Left ventricle myocardium inferior (tissue), 1 donor: ENCODE measurements at regions not wholly inside any gene's neighbourhood (a gene's known extent, or its start where the extent isn't known, plus 50 kb on each side); places are given as distances from the start of the nearest gene placed in this dataset.
"Not testable (repeated sequence)": the region's sequence is repeated elsewhere in the genome, so short reads cannot be mapped to it uniquely, and the experiment has no call there.

Experiments
- DNase-seq: peaks from one replicate; pipeline ENCODE4 v3.0.0-alpha.2; 2020
- H3K27ac ChIP-seq: fragments of 200-600 bp; replicated peaks from 2 replicates; pipeline ENCODE4 v1.8.0; 2021
- H3K27me3 ChIP-seq: fragments of 200-600 bp; 2 replicates; pipeline ENCODE4 v1.8.0; 2021; ENCODE audit warnings: low read depth
- H3K36me3 ChIP-seq: fragments of 200-600 bp; 2 replicates; pipeline ENCODE4 v1.8.0; 2021
- H3K4me1 ChIP-seq: fragments of 200-600 bp; 2 replicates; pipeline ENCODE4 v1.8.0; 2021
- H3K4me3 ChIP-seq: fragments of 200-600 bp; 2 replicates; pipeline ENCODE4 v1.8.0; 2021; ENCODE audit warnings: mild to moderate bottlenecking, moderate library complexity
- H3K9me3 ChIP-seq: fragments of 200-600 bp; replicated peaks from 2 replicates; pipeline ENCODE4 v1.8.0; 2021
- intact Hi-C: fragments of 100-400 bp; cut with micrococcal nuclease; formaldehyde crosslinking; loops from one replicate; pipeline ENCODE4 v1.11.0; 2022
- TF ChIP-seq, protein P1 (sequence below): fragments of 200-600 bp; IDR thresholded peaks from 2 replicates; pipeline ENCODE4 v1.8.0; 2021; ENCODE audit warnings: antibody characterized with exemption, mild to moderate bottlenecking, borderline replicate concordance
- donor health status: DM: no; HTN: yes; CAD: no; lungs with severe emphysema.

DNA sequence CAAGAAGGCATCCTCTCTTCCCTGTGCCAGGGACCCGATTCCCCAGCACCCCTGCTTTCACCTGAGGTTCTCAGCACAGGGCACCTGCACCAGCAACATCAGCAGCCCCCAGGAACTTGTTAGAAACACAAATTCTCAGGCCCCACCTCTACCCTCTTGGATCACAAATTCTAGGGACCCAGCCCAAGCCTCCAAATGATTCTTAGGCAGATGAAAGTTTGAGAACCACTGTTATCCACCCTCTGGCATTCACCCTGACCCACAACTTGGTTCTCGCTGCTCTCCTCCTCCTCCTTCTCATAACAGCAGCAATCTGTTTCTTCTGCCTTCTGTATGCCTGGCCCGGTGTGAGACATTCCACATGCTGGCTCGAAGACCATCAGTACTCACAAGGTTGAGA, 60.3 kb upstream of the HIVEP3 start:
- intact Hi-C loops: no loop called here
- DNase-seq: no peak
- TF ChIP-seq, protein P1, sequence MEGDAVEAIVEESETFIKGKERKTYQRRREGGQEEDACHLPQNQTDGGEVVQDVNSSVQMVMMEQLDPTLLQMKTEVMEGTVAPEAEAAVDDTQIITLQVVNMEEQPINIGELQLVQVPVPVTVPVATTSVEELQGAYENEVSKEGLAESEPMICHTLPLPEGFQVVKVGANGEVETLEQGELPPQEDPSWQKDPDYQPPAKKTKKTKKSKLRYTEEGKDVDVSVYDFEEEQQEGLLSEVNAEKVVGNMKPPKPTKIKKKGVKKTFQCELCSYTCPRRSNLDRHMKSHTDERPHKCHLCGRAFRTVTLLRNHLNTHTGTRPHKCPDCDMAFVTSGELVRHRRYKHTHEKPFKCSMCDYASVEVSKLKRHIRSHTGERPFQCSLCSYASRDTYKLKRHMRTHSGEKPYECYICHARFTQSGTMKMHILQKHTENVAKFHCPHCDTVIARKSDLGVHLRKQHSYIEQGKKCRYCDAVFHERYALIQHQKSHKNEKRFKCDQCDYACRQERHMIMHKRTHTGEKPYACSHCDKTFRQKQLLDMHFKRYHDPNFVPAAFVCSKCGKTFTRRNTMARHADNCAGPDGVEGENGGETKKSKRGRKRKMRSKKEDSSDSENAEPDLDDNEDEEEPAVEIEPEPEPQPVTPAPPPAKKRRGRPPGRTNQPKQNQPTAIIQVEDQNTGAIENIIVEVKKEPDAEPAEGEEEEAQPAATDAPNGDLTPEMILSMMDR: no peak
- Histone ChIP-seq H3K4me1 (peaks cover 8% of the 10 kb centered on the region), H3K36me3 (no peaks in the 10 kb centered on the region), H3K27ac (no peak overlapping the region), H3K4me3 (no peak overlapping the region), H3K27me3 (no peaks in the 10 kb centered on the region), H3K9me3 (no peaks in the 10 kb centered on the region)

DNA sequence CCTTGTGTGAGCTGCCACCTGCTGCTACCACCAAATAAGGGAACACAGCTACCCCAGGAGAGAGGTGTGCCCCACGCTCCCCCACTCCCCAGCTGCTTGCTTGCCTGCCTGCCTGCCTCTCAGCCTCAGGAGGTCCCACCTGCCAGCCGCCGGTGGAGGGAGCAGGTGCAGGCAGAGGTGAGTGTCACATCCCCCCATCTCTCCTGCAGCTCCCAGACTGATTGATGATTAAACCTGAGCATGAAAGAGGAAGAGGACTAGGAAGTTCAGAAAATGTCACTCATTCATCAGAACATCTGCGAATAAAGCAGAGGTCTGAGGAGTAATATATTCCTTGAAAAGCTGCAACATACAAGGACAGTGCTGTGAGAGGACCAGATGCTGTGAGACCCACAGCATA, 58.6 kb upstream of the HIVEP3 start:
- Histone ChIP-seq H3K36me3 (no peaks in the 10 kb centered on the region), H3K27ac (no peak overlapping the region), H3K4me3 (no peak overlapping the region), H3K9me3 (no peaks in the 10 kb centered on the region), H3K27me3 (no peaks in the 10 kb centered on the region), H3K4me1 (peaks cover 8% of the 10 kb centered on the region)
- TF ChIP-seq, protein P1: no peak
- no peak for DNase-seq
- intact Hi-C loops: no loop called here

DNA sequence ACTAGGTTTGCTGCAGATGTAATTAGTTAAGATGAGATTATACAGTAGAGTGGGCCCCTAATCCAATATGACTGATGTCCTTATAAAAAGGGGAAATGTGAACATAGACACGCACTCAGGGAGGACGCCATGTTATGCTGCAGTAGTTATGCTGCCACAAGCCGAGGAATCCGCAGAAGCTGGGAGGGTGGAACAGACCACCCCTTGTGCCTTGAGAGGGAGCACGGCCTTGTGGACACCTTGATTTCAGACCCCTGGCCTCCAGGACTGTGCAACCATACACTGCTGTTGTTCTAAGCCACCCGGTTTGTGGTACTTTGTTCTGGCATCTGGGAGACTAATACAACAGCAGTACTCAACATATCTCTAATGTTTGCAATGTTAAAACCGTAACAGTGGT, 57.9 kb upstream of the HIVEP3 start:
- intact Hi-C loops: no loop called here
- no peaks in the 10 kb centered on the region for H3K27me3 ChIP-seq
- TF ChIP-seq, protein P1: no peak
- no peak overlapping the region for H3K4me3 ChIP-seq
- no peaks in the 10 kb centered on the region for H3K9me3 ChIP-seq
- H3K36me3 ChIP-seq: no peaks in the 10 kb centered on the region
- DNase-seq: no peak
- H3K4me1 ChIP-seq: peaks cover 8% of the 10 kb centered on the region
- H3K27ac ChIP-seq: no peak overlapping the region

DNA sequence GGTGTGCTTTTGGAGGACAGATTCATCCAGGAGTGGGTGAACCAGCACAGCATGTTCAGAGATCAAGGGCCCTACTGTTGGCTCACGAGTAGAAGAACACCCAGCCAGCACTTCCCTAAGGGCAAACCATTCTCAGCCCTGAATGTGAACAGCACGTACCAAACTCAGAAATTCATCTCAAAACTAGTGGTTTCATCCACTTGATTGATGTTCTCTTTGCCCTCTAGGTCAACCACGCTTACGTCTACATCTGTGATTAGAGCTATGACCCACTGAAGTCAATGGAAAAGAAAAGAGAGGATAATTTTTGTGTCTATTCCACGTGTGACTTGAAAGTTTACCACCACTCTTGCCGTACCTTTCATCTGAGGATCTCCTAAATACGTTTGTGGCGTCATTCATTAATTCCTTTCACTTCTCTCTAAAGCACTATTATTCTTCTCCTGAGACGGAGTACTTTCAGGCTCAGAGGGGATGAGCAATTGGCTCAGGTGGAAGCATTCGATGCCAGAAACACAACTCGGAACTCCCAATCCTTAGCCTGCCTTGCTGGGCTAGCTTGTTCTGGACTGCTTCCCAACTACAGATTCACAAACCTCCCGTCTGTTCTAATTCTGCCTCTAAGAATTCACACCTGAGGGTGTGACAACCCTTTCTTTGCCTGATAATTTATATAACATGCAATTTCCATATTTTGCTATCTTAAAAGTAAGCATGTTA, 57.3 kb upstream of the HIVEP3 start:
- TF ChIP-seq, protein P1: no peak
- no peaks in the 10 kb centered on the region for H3K9me3 ChIP-seq
- H3K27ac ChIP-seq: no peak overlapping the region
- peaks cover 3% of the 10 kb centered on the region for H3K4me1 ChIP-seq
- no peak overlapping the region for H3K4me3 ChIP-seq
- DNase-seq: no peak
- no peaks in the 10 kb centered on the region for H3K27me3 ChIP-seq
- intact Hi-C loops: no loop called here
- H3K36me3 ChIP-seq: no peaks in the 10 kb centered on the region

DNA sequence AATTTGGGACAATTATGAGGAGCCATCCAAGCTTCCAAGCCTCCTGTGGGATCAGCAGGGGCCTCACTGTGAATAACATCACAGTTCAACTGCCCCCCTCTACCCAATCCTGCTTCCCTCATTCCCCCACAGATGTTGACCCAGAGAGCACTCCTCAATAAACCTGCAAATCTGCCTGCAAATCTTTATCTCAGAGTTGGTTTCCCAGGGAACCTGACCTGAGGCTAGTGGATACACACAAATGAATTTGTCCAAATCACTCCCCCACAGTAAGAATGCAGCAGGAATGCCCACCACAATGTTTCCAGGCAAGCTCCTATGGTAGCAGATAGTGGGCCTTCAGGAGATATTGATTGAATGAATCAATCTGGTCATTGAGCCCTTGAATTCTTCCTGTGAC, 56.4 kb upstream of the HIVEP3 start:
- Histone ChIP-seq H3K4me3 (no peak overlapping the region), H3K27me3 (no peaks in the 10 kb centered on the region), H3K9me3 (no peaks in the 10 kb centered on the region), H3K36me3 (no peaks in the 10 kb centered on the region), H3K27ac (no peak overlapping the region), H3K4me1 (no peaks in the 10 kb centered on the region)
- no peak for DNase-seq
- TF ChIP-seq, protein P1: no peak
- intact Hi-C loops: no loop called here

DNA sequence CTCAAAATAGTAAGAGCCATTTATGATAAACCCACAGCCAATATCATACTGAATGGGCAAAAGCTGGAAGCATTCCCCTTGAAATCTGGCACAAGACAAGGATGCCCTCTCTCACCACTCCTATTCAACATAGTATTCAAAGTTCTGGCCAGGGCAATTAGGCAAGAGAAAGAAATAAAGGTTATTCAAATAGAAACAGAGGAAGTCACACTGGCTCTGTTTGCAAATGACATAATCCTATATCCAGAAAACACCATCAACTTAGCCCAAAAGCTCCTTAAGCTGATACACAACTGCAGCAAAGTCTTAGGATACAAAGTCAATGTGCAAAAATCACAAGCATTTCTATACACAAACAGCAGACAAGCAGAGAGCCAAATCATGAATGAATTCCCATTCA, 49.8 kb upstream of the HIVEP3 start:
- H3K4me1 ChIP-seq, H3K36me3 ChIP-seq, H3K27me3 ChIP-seq, H3K4me3 ChIP-seq, H3K27ac ChIP-seq, DNase-seq, intact Hi-C loops: not testable (repeated sequence)
- H3K9me3 ChIP-seq: peaks cover 28% of the 10 kb centered on the region
